Esophagus squamous epithelium (tissue), 4 donors: ENCODE measurements at regions not wholly inside any gene's neighbourhood (a gene's known extent, or its start where the extent isn't known, plus 50 kb on each side); places are given as distances from the start of the nearest gene placed in this dataset.

ENCODE experiments used
- POLR2A ChIP-seq, 4 donors: fragments of 450-650 bp; IDR thresholded peaks; one replicate each; pipeline ENCODE4 v1.6.1; 2017; ENCODE audit warnings: antibody characterized with exemption in 4 of 4, mild to moderate bottlenecking in 4 of 4, moderate library complexity in 3 of 4
- TF ChIP-seq, protein P1 (sequence below), 6 experiments: fragments of 450-650 bp in 4 of 6; fragments of 200-600 bp in 2 of 6; sonication (generic) in 2 of 6; IDR thresholded peaks; one replicate each; pipeline ENCODE4 v1.5.1; 2016 to 2019; ENCODE audit warnings: antibody characterized with exemption in 6 of 6, mild to moderate bottlenecking in 4 of 6, moderate library complexity in 4 of 6

DNA sequence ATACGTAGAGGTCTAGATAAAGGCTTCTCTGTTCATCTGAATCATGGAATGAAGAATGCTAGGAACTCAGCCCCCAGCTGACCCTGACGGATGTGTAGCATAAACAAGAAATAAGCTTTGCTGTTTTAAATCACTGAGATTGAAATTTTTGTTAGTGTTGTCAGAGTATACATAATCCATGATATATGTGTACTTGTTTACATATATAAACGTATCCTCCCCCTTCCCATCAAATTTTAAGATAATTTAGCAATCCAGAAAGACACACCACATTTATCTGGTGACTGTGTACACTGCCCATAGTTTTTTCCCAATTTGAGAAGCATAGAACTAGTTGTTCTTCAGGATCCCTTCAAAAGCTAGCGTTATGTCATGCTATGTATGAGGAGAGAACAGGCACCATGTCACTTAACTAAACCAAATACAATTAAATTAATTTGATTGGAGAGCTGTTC is 80.8 kb upstream of the OSMR start:
- TF ChIP-seq, protein P1, sequence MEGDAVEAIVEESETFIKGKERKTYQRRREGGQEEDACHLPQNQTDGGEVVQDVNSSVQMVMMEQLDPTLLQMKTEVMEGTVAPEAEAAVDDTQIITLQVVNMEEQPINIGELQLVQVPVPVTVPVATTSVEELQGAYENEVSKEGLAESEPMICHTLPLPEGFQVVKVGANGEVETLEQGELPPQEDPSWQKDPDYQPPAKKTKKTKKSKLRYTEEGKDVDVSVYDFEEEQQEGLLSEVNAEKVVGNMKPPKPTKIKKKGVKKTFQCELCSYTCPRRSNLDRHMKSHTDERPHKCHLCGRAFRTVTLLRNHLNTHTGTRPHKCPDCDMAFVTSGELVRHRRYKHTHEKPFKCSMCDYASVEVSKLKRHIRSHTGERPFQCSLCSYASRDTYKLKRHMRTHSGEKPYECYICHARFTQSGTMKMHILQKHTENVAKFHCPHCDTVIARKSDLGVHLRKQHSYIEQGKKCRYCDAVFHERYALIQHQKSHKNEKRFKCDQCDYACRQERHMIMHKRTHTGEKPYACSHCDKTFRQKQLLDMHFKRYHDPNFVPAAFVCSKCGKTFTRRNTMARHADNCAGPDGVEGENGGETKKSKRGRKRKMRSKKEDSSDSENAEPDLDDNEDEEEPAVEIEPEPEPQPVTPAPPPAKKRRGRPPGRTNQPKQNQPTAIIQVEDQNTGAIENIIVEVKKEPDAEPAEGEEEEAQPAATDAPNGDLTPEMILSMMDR (IDR thresholded peaks at IDR 0.05) = no peak
- no peak for TF ChIP-seq POLR2A (IDR thresholded peaks at IDR 0.05)
